Left colon (tissue), 2 donors: ENCODE measurements at regions not wholly inside any gene's neighbourhood (a gene's known extent, or its start where the extent isn't known, plus 50 kb on each side); places are given as distances from the start of the nearest gene placed in this dataset.
"Not testable (repeated sequence)": the region's sequence is repeated elsewhere in the genome, so short reads cannot be mapped to it uniquely, and the experiment has no call there.

Source experiments
- ATAC-seq: fragments of 200-7000 bp; cut with Tn5 transposase; one replicate; pipeline ENCODE4 v1.9.1; 2020; ENCODE audit warnings: mild to moderate bottlenecking, moderate library complexity
- DNase-seq, 2 donors: peaks; one replicate each; pipeline ENCODE4 v3.0.0-alpha.2; 2020
- intact Hi-C, 2 donors: fragments of 100-400 bp; cut with DNase I in 1 of 2; cut with micrococcal nuclease in 1 of 2; formaldehyde crosslinking; loops; one replicate each; pipeline versions ENCODE4 v1.11.2 to v1.14.0; 2022; cut with DNase I, micrococcal nuclease
- microRNA-seq, 2 donors: library from miRNA; unstranded; fragments of <30 nt; microRNA quantifications; one replicate each; pipeline versions ENCODE4 v1.1.0 to v1.2.0, GENCODE V29; 2020
- donor health status: DM: no; HTN: no; CAD: no.
- donor health status: DM: yes; HTN: yes; CAD: no.

GRCh38 chr15:22274376-22274775 lies 184.3 kb upstream of the GOLGA6L22 start:
- intact Hi-C loops, ATAC-seq, DNase-seq: not testable (repeated sequence)

GRCh38 chr15:22280770-22281169 lies 177.9 kb upstream of the GOLGA6L22 start:
- ATAC-seq, intact Hi-C loops, DNase-seq: not testable (repeated sequence)

DNA sequence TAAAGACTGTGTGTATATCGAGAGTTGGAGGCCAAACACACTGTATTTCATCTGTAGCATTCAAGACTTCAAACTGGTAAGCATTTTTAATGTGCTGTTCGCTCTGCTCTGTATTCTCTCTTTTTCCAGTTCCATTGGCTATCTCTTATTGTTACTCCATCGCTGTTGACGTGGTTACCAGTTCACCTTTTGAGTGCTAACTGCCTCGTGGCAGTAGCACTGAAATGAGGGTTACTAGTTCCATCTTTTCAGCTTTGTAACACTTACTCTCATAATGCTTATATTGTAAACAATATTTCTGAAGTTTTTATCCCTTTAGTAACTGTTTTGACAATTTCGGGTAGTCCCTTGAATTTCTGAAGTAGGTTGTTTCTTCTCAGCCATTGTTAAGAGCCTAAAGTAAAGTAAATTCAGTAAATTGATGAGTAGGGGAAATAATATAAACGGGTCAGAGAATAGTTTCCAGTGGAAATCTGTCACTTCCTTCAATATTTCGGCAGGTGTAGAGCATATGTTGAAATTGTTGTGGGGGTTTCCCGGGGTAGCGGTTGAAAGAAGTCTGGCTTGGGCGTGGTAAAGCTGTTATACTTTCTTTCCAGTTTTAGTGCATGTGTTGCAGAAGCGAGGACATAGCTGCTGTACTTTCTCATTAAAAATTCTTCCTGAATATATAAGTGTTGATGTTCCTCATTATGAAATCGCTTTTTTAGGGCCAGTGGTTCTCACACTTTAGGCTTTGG lies 175.7 kb upstream of the GOLGA6L22 start:
- ATAC-seq, intact Hi-C loops: not testable (repeated sequence)

GRCh38 chr15:22284795-22285420 lies 173.8 kb upstream of the GOLGA6L22 start:
- ATAC-seq, DNase-seq, intact Hi-C loops: not testable (repeated sequence)

More for the DNA sequence above, 175.7 kb upstream of the GOLGA6L22 start:
- not testable (repeated sequence) for DNase-seq

- ATAC-seq, intact Hi-C loops, DNase-seq: not testable (repeated sequence)
These were observed 167.6 kb upstream of the GOLGA6L22 start for GRCh38 chr15:22291054-22291453.

- DNase-seq, ATAC-seq, intact Hi-C loops: not testable (repeated sequence)
These were observed 155.6 kb upstream of the GOLGA6L22 start for GRCh38 chr15:22303112-22303511.

Small RNA genes in the stretch of these regions (microRNA-seq; reads per million reads assigned to microRNA genes)
- 0 reads per million in 2 donors for gene MIR1268A
